ENCODE measurements at regions not wholly inside any gene's neighbourhood (a gene's known extent, or its start where the extent isn't known, plus 50 kb on each side); places are given as distances from the start of the nearest gene placed in this dataset.

DNA sequence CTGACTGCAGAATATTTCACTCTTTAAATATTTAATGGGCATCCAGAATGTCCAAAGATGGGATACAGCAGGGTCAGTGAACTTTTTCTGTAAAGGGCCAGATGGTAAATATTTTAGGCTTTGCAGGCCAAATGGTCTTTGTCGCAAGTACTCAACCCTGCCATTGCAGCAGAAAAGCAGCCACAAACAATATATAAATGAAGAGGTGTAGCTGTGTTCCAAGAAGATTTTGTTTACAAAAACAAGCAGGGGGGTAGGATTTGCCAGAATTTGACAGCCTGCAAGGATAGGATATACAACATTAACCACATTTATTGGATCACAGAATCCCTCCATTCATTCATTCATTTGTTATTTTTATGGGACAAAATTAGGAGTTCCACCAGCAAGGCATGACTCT, 435.0 kb upstream of the DYNLRB2 start:
- Histone ChIP-seq H4K91ac (ENCODE audit: low read depth, low read length, poor library complexity) (no peak overlapping the region), H3K4me2 (ENCODE audit: insufficient read depth, low read length, poor library complexity, severe bottlenecking) (no peak overlapping the region), H2BK15ac (ENCODE audit: low read length) (no peak overlapping the region), H3K4ac (ENCODE audit: low read length) (no peak overlapping the region), H3K27ac (replicated peaks; ENCODE audit: low read length) (no peak overlapping the region), H2BK12ac (ENCODE audit: low read length) (no peak overlapping the region), H3K27me3 (ENCODE audit: control insufficient read depth in 3 of 3, insufficient read depth in 3 of 3, low read depth in 1 of 3, low read length in 3 of 3) (no peaks in the 10 kb centered on the region), H3K4me3 (ENCODE audit: low read length in 2 of 2) (no peak overlapping the region), H2BK5ac (ENCODE audit: low read length) (no peak overlapping the region), H2AFZ (ENCODE audit: low read length) (no peak overlapping the region), H3K18ac (ENCODE audit: low read length) (no peak overlapping the region), H3K79me1 (ENCODE audit: low read depth, low read length) (no peaks in the 10 kb centered on the region), H3K9me3 (replicated peaks in 1 of 2; ENCODE audit: control insufficient read depth in 2 of 2, insufficient read depth in 1 of 2, low read depth in 1 of 2, low read length in 2 of 2) (no peaks in the 10 kb centered on the region), H2BK120ac (ENCODE audit: low read depth, low read length) (no peak overlapping the region), H2AK5ac (ENCODE audit: low read depth, low read length) (no peak overlapping the region), H3K36me3 (replicated peaks in 1 of 2; ENCODE audit: control insufficient read depth in 2 of 2, insufficient read depth in 2 of 2, low read length in 2 of 2) (no peaks in the 10 kb centered on the region), H3K23ac (ENCODE audit: low read depth, low read length, poor library complexity) (no peak overlapping the region), H3K9ac (ENCODE audit: low read depth, low read length, poor library complexity) (no peak overlapping the region), H3K14ac (ENCODE audit: low read length) (no peak overlapping the region), H4K8ac (ENCODE audit: low read depth, low read length) (no peak overlapping the region), H3K4me1 (ENCODE audit: control insufficient read depth in 2 of 2, insufficient read depth in 1 of 2, low read depth in 1 of 2, low read length in 2 of 2) (peaks cover 0 to 3% of the 10 kb centered on the region in 2 donors)
- no CpG with 5 or more reads among the region's 1 CpG for WGBS, 2 donors (ENCODE audit: extremely low coverage in 2 of 2, insufficient read length in 2 of 2, insufficient replicate concordance in 1 of 2)
- DNase-seq (ENCODE audit: low spot score) = no peak

- Histone ChIP-seq H3K18ac (ENCODE audit: low read length) (no peak overlapping the region), H3K4me2 (ENCODE audit: insufficient read depth, low read length, poor library complexity, severe bottlenecking) (no peak overlapping the region), H3K79me1 (ENCODE audit: low read depth, low read length) (no peaks in the 10 kb centered on the region), H2BK5ac (ENCODE audit: low read length) (no peak overlapping the region), H3K4me3 (ENCODE audit: low read length in 2 of 2) (no peak overlapping the region), H3K4ac (ENCODE audit: low read length) (no peak overlapping the region), H2BK15ac (ENCODE audit: low read length) (no peak overlapping the region), H2BK12ac (ENCODE audit: low read length) (no peak overlapping the region), H3K23ac (ENCODE audit: low read depth, low read length, poor library complexity) (no peak overlapping the region), H2AFZ (ENCODE audit: low read length) (no peak overlapping the region), H3K27me3 (ENCODE audit: control insufficient read depth in 3 of 3, insufficient read depth in 3 of 3, low read depth in 1 of 3, low read length in 3 of 3) (no peaks in the 10 kb centered on the region), H4K8ac (ENCODE audit: low read depth, low read length) (no peak overlapping the region), H3K9ac (ENCODE audit: low read depth, low read length, poor library complexity) (no peak overlapping the region), H3K9me3 (replicated peaks in 1 of 2; ENCODE audit: control insufficient read depth in 2 of 2, insufficient read depth in 1 of 2, low read depth in 1 of 2, low read length in 2 of 2) (no peaks in the 10 kb centered on the region), H2BK120ac (ENCODE audit: low read depth, low read length) (no peak overlapping the region), H2AK5ac (ENCODE audit: low read depth, low read length) (no peak overlapping the region), H3K36me3 (replicated peaks in 1 of 2; ENCODE audit: control insufficient read depth in 2 of 2, insufficient read depth in 2 of 2, low read length in 2 of 2) (no peaks in the 10 kb centered on the region), H3K4me1 (ENCODE audit: control insufficient read depth in 2 of 2, insufficient read depth in 1 of 2, low read depth in 1 of 2, low read length in 2 of 2) (peaks cover 0 to 3% of the 10 kb centered on the region in 2 donors), H4K91ac (ENCODE audit: low read depth, low read length, poor library complexity) (no peak overlapping the region), H3K14ac (ENCODE audit: low read length) (no peak overlapping the region), H3K27ac (replicated peaks; ENCODE audit: low read length) (no peak overlapping the region)
- no peak for DNase-seq (ENCODE audit: low spot score)
- WGBS, 2 donors (ENCODE audit: extremely low coverage in 2 of 2, insufficient read length in 2 of 2, insufficient replicate concordance in 1 of 2) = no CpG with 5 or more reads among the region's 5 CpGs
Measured at GRCh38 chr16:80105160-80105559, 435.6 kb upstream of the DYNLRB2 start.

DNA sequence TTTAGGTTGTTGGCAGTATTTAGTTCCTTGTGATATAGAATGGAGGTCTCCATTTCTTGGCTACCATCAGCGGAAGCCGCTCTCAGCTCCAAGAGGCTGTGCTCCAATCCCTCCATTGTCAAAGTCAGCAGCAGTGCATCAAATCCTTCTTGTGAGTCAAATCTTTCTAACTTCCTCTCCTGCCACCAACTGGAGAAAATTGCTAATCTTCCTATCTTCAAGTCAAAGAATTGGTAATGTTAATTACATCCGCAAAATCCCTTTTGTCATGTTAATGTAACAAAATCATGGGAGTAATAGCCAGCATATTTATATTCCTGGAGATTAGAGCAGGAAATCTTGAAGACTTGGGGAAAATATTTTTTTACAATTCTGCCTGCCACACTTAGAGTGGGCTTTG, 436.4 kb upstream of the DYNLRB2 start:
- Histone ChIP-seq H3K4me3 (ENCODE audit: low read length in 2 of 2) (no peak overlapping the region), H2AK5ac (ENCODE audit: low read depth, low read length) (no peak overlapping the region), H3K27me3 (ENCODE audit: control insufficient read depth in 3 of 3, insufficient read depth in 3 of 3, low read depth in 1 of 3, low read length in 3 of 3) (no peaks in the 10 kb centered on the region), H3K4ac (ENCODE audit: low read length) (no peak overlapping the region), H3K4me1 (ENCODE audit: control insufficient read depth in 2 of 2, insufficient read depth in 1 of 2, low read depth in 1 of 2, low read length in 2 of 2) (peaks cover 0 to 2% of the 10 kb centered on the region in 2 donors), H3K9ac (ENCODE audit: low read depth, low read length, poor library complexity) (no peak overlapping the region), H3K36me3 (replicated peaks in 1 of 2; ENCODE audit: control insufficient read depth in 2 of 2, insufficient read depth in 2 of 2, low read length in 2 of 2) (no peaks in the 10 kb centered on the region), H2BK15ac (ENCODE audit: low read length) (no peak overlapping the region), H2BK5ac (ENCODE audit: low read length) (no peak overlapping the region), H2AFZ (ENCODE audit: low read length) (no peak overlapping the region), H3K4me2 (ENCODE audit: insufficient read depth, low read length, poor library complexity, severe bottlenecking) (no peak overlapping the region), H3K18ac (ENCODE audit: low read length) (no peak overlapping the region), H4K8ac (ENCODE audit: low read depth, low read length) (no peak overlapping the region), H4K91ac (ENCODE audit: low read depth, low read length, poor library complexity) (no peak overlapping the region), H3K23ac (ENCODE audit: low read depth, low read length, poor library complexity) (no peak overlapping the region), H2BK12ac (ENCODE audit: low read length) (no peak overlapping the region), H3K14ac (ENCODE audit: low read length) (no peak overlapping the region), H2BK120ac (ENCODE audit: low read depth, low read length) (no peak overlapping the region), H3K27ac (replicated peaks; ENCODE audit: low read length) (no peak overlapping the region), H3K79me1 (ENCODE audit: low read depth, low read length) (no peaks in the 10 kb centered on the region), H3K9me3 (replicated peaks in 1 of 2; ENCODE audit: control insufficient read depth in 2 of 2, insufficient read depth in 1 of 2, low read depth in 1 of 2, low read length in 2 of 2) (no peaks in the 10 kb centered on the region)
- WGBS, 2 donors (ENCODE audit: extremely low coverage in 2 of 2, insufficient read length in 2 of 2, insufficient replicate concordance in 1 of 2) = no CpG with 5 or more reads among the region's 3 CpGs
- DNase-seq (ENCODE audit: low spot score) = no peak

- H3K27me3 ChIP-seq (ENCODE audit: control insufficient read depth in 3 of 3, insufficient read depth in 3 of 3, low read depth in 1 of 3, low read length in 3 of 3) = no peaks in the 10 kb centered on the region
- no peak overlapping the region for H2BK15ac ChIP-seq (ENCODE audit: low read length)
- no CpG with 5 or more reads among the region's 7 CpGs for WGBS, 2 donors (ENCODE audit: extremely low coverage in 2 of 2, insufficient read length in 2 of 2, insufficient replicate concordance in 1 of 2)
- no peak overlapping the region for H2AK5ac ChIP-seq (ENCODE audit: low read depth, low read length)
- H3K14ac ChIP-seq (ENCODE audit: low read length) = no peak overlapping the region
- H3K79me1 ChIP-seq (ENCODE audit: low read depth, low read length) = no peaks in the 10 kb centered on the region
- H3K4ac ChIP-seq (ENCODE audit: low read length) = no peak overlapping the region
- H2BK12ac ChIP-seq (ENCODE audit: low read length) = no peak overlapping the region
- no peak overlapping the region for H2BK120ac ChIP-seq (ENCODE audit: low read depth, low read length)
- no peaks in the 10 kb centered on the region for H3K36me3 ChIP-seq (replicated peaks in 1 of 2; ENCODE audit: control insufficient read depth in 2 of 2, insufficient read depth in 2 of 2, low read length in 2 of 2)
- H2AFZ ChIP-seq (ENCODE audit: low read length) = no peak overlapping the region
- H3K9me3 ChIP-seq (replicated peaks in 1 of 2; ENCODE audit: control insufficient read depth in 2 of 2, insufficient read depth in 1 of 2, low read depth in 1 of 2, low read length in 2 of 2) = no peaks in the 10 kb centered on the region
- H3K18ac ChIP-seq (ENCODE audit: low read length) = no peak overlapping the region
- no peak overlapping the region for H2BK5ac ChIP-seq (ENCODE audit: low read length)
- no peak overlapping the region for H3K4me3 ChIP-seq (ENCODE audit: low read length in 2 of 2)
- H3K9ac ChIP-seq (ENCODE audit: low read depth, low read length, poor library complexity) = no peak overlapping the region
- no peaks in the 10 kb centered on the region for H3K4me1 ChIP-seq (ENCODE audit: control insufficient read depth in 2 of 2, insufficient read depth in 1 of 2, low read depth in 1 of 2, low read length in 2 of 2)
- H3K23ac ChIP-seq (ENCODE audit: low read depth, low read length, poor library complexity) = no peak overlapping the region
- no peak overlapping the region for H3K4me2 ChIP-seq (ENCODE audit: insufficient read depth, low read length, poor library complexity, severe bottlenecking)
- H4K8ac ChIP-seq (ENCODE audit: low read depth, low read length) = no peak overlapping the region
- H4K91ac ChIP-seq (ENCODE audit: low read depth, low read length, poor library complexity) = no peak overlapping the region
- H3K27ac ChIP-seq (replicated peaks; ENCODE audit: low read length) = no peak overlapping the region
- no peak for DNase-seq (ENCODE audit: low spot score)
Measured at GRCh38 chr16:80103463-80103862, 437.3 kb upstream of the DYNLRB2 start.

Data from neuronal stem cell (in vitro differentiated cells).